Esophagus muscularis mucosa (tissue), 4 donors: ENCODE measurements at regions not wholly inside any gene's neighbourhood (a gene's known extent, or its start where the extent isn't known, plus 50 kb on each side); places are given as distances from the start of the nearest gene placed in this dataset.

Experiments
- DNase-seq: peaks from one replicate; pipeline ENCODE4 v3.0.0-alpha.2; 2017; ENCODE audit errors: extremely low spot score
- H3K27ac ChIP-seq, 4 donors: fragments of 200-600 bp; sonication (generic); replicated peaks in 1 of 4; 1 replicate in 3 of 4; 2 replicates in 1 of 4; pipeline ENCODE4 v1.5.1; 2016 to 2019; ENCODE audit warnings: mild to moderate bottlenecking in 1 of 4
- H3K27me3 ChIP-seq, 4 donors: fragments of 200-600 bp; sonication (generic); one replicate each; pipeline versions ENCODE4 v1.5.1 to v1.6.0; 2016 to 2019
- H3K36me3 ChIP-seq, 4 donors: fragments of 200-600 bp; sonication (generic); one replicate each; pipeline ENCODE4 v1.5.1; 2016 to 2019
- H3K4me1 ChIP-seq, 4 donors: fragments of 200-600 bp; sonication (generic); one replicate each; pipeline ENCODE4 v1.5.1; 2016 to 2019
- H3K4me3 ChIP-seq, 4 donors: fragments of 200-600 bp; sonication (generic); 1 replicate in 2 of 4; 2 replicates in 2 of 4; pipeline ENCODE4 v1.5.1; 2016 to 2019; ENCODE audit warnings: mild to moderate bottlenecking in 4 of 4, moderate library complexity in 1 of 4
- H3K9me3 ChIP-seq, 4 donors: fragments of 200-600 bp; sonication (generic); 1 replicate in 3 of 4; 2 replicates in 1 of 4; pipeline ENCODE4 v1.5.1; 2016 to 2019
- EP300 ChIP-seq: sonication (generic); formaldehyde crosslinking; IDR thresholded peaks from one replicate; pipeline ENCODE4 v1.6.1; 2017; ENCODE audit warnings: antibody characterized with exemption
- POLR2A ChIP-seq: fragments of 450-650 bp; IDR thresholded peaks from one replicate; pipeline ENCODE4 v1.6.1; 2017; ENCODE audit warnings: antibody characterized with exemption, moderate library complexity, mild to moderate bottlenecking, low read depth
- POLR2AphosphoS5 ChIP-seq, 2 donors: sonication (generic); formaldehyde crosslinking; IDR thresholded peaks; one replicate each; pipeline ENCODE4 v1.6.1; 2017; ENCODE audit warnings: antibody characterized with exemption in 2 of 2
- WGBS: methylation state at CpG from one replicate; pipeline ENCODE4 v1.1.5; 2018; 5-methylcytosine and 5-hydroxymethylcytosine counted together
- intact Hi-C: fragments of 100-400 bp; cut with DNase I; formaldehyde crosslinking; loops from one replicate; pipeline ENCODE4 v1.15.1; 2023
- TF ChIP-seq, protein P1 (sequence below), 3 experiments: fragments of 200-600 bp in 2 of 3; fragments of 450-650 bp in 1 of 3; sonication (generic) in 2 of 3; IDR thresholded peaks; one replicate each; pipeline ENCODE4 v1.5.1; 2017 to 2019; ENCODE audit warnings: antibody characterized with exemption in 3 of 3, mild to moderate bottlenecking in 2 of 3, moderate library complexity in 1 of 3

GRCh38 chr1:67586596-67586995, 98.4 kb upstream of the GADD45A start:
- Histone ChIP-seq H3K4me1 (peaks cover 9 to 25% (median 16%) of the 10 kb centered on the region in 4 donors), H3K27ac (no peak overlapping the region), H3K4me3 (no peak overlapping the region), H3K36me3 (no peaks in the 10 kb centered on the region), H3K27me3 (no peaks in the 10 kb centered on the region), H3K9me3 (no peaks in the 10 kb centered on the region)
- 57% methylated on average over 5 of the region's 5 CpGs for WGBS
- intact Hi-C loops = no loop called here
- DNase-seq = no peak
- TF ChIP-seq, protein P1, sequence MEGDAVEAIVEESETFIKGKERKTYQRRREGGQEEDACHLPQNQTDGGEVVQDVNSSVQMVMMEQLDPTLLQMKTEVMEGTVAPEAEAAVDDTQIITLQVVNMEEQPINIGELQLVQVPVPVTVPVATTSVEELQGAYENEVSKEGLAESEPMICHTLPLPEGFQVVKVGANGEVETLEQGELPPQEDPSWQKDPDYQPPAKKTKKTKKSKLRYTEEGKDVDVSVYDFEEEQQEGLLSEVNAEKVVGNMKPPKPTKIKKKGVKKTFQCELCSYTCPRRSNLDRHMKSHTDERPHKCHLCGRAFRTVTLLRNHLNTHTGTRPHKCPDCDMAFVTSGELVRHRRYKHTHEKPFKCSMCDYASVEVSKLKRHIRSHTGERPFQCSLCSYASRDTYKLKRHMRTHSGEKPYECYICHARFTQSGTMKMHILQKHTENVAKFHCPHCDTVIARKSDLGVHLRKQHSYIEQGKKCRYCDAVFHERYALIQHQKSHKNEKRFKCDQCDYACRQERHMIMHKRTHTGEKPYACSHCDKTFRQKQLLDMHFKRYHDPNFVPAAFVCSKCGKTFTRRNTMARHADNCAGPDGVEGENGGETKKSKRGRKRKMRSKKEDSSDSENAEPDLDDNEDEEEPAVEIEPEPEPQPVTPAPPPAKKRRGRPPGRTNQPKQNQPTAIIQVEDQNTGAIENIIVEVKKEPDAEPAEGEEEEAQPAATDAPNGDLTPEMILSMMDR (IDR thresholded peaks at IDR 0.05) = no peak
- TF ChIP-seq POLR2AphosphoS5 (IDR thresholded peaks at IDR 0.05) = no peak
- no peak for TF ChIP-seq POLR2A
- TF ChIP-seq EP300 = no peak

GRCh38 chr1:67588178-67588855, 96.7 kb upstream of the GADD45A start:
- Histone ChIP-seq H3K4me3 (no peak overlapping the region), H3K9me3 (no peaks in the 10 kb centered on the region), H3K4me1 (peaks cover 9 to 25% (median 16%) of the 10 kb centered on the region in 4 donors), H3K27me3 (no peaks in the 10 kb centered on the region), H3K36me3 (no peaks in the 10 kb centered on the region), H3K27ac (no peak overlapping the region)
- WGBS = 72% methylated on average over 9 of the region's 9 CpGs
- no peak for DNase-seq
- TF ChIP-seq POLR2A (no peak), EP300 (no peak), POLR2AphosphoS5 (IDR thresholded peaks at IDR 0.05) (no peak)
- TF ChIP-seq, protein P1 (IDR thresholded peaks at IDR 0.05) = no peak
- intact Hi-C loops = no loop called here

DNA sequence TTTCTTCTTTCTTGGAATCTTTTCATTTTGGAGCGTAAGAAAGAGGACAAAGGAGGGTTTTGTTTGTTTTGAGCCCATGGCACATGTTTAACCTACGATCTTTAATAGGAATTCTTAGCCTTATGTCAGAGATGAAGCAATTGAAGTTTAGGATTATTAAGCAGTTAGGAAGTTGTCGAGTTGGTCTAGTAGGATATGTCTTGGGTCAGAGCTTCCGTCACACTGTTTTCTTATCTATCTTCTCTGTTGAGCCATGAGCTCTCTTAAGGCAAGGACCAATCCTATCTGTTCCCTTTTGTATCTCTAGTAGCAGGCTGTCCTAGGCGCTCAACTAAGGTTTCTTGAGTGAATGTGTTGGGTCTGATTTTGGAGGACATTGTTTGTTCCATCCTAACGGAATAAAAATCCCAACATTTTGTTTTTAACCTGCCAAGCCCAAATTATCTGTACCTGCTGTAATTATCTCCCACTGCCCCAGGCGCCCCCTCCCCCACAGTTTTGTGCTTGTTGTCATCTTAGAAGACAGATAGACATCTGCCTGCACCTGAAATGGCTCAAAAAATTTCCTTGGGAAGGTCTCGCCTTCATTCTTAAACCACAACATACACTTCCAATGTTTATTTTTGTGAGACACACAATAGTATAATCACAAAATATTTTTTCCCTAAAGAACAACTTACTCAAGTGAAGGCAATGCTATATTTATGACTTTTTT, 95.3 kb upstream of the GADD45A start:
- Histone ChIP-seq H3K9me3 (no peaks in the 10 kb centered on the region), H3K27ac (peak overlapping the region in 1 of 4 donors; percentile 19), H3K4me1 (peaks cover 9 to 24% (median 16%) of the 10 kb centered on the region in 4 donors), H3K36me3 (no peaks in the 10 kb centered on the region), H3K4me3 (no peak overlapping the region), H3K27me3 (no peaks in the 10 kb centered on the region)
- TF ChIP-seq POLR2AphosphoS5 (IDR thresholded peaks at IDR 0.05) (no peak), EP300 (no peak), POLR2A (no peak)
- TF ChIP-seq, protein P1 (IDR thresholded peaks at IDR 0.05) = no peak
- 91% methylated on average over 8 of the region's 8 CpGs for WGBS
- intact Hi-C loops = no loop called here
- no peak for DNase-seq

DNA sequence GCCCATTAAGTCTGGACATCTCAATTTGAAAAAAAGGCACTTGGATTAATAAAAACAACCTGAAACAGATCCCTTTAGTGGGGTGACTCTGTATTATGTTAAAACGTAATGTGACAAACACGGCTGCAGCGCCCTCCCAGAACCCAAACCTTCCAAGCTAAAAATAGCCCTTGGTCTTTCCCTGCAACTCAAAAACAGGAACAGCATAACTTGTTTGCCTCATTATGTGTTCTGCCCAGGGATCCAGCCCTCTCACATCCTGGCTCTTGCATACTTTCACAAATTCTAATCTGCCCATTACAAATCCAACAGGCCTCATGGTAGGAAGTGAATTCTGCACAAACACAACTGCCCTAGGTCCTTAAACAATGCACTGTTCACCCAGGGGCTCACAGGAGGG, 94.7 kb upstream of the GADD45A start:
- Histone ChIP-seq H3K4me3 (no peak overlapping the region), H3K36me3 (no peaks in the 10 kb centered on the region), H3K9me3 (no peaks in the 10 kb centered on the region), H3K4me1 (peaks cover 9 to 22% (median 16%) of the 10 kb centered on the region in 4 donors), H3K27ac (peak overlapping the region in 2 of 4 donors; percentile 7 to 19), H3K27me3 (no peaks in the 10 kb centered on the region)
- TF ChIP-seq POLR2A = no peak
- no peak for TF ChIP-seq EP300
- peak; percentile 16 to 26 for TF ChIP-seq POLR2AphosphoS5 (IDR thresholded peaks at IDR 0.05)
- WGBS = 11% methylated on average over 3 of the region's 3 CpGs
- no peak for DNase-seq
- intact Hi-C loops = no loop called here

GRCh38 chr1:67594764-67595163, 90.2 kb upstream of the GADD45A start:
- Histone ChIP-seq H3K9me3 (no peaks in the 10 kb centered on the region), H3K27me3 (no peaks in the 10 kb centered on the region), H3K4me3 (no peak overlapping the region), H3K27ac (no peak overlapping the region), H3K36me3 (no peaks in the 10 kb centered on the region), H3K4me1 (peaks cover 7 to 18% (median 12%) of the 10 kb centered on the region in 4 donors)
- intact Hi-C loops = no loop called here
- no peak for DNase-seq
- TF ChIP-seq POLR2A (no peak), POLR2AphosphoS5 (IDR thresholded peaks at IDR 0.05) (no peak), EP300 (no peak)
- TF ChIP-seq, protein P1 (IDR thresholded peaks at IDR 0.05) = no peak
- 90% methylated on average over 2 of the region's 2 CpGs for WGBS
